ENCODE measurements at regions not wholly inside any gene's neighbourhood (a gene's known extent, or its start where the extent isn't known, plus 50 kb on each side); places are given as distances from the start of the nearest gene placed in this dataset.

DNA sequence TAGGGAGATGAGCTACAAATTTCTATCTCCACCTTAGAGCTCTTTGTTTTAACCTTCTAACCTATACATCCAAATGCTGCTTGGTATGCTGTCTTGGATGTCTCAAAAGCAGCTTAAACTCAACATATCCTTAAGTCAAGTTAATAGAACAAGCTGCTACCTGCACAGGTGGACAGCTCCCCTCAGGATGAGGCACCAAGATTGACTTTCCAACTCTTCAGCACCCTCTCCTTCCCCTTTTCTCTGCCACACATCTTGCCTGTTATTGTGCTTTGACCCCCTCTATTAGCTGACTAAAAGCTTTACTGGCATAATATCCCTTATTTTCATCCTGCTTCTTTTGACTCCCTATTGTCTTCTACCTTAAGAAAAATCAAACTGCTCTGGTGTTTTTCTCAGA, 448.1 kb upstream of the MEX3C start:
- Histone ChIP-seq H3K36me3 (ENCODE audit: insufficient read depth, low read length, poor library complexity, severe bottlenecking) (no peaks in the 10 kb centered on the region), H3K4me3 (ENCODE audit: low read depth, low read length, poor library complexity, severe bottlenecking) (no peak overlapping the region), H3K27me3 (replicated peaks; ENCODE audit: insufficient read depth, low read depth, low read length, poor library complexity) (no peaks in the 10 kb centered on the region), H3K27ac (ENCODE audit: low read depth, low read length, poor library complexity, severe bottlenecking) (no peak overlapping the region), H3K9me3 (ENCODE audit: low read depth, low read length, poor library complexity, severe bottlenecking) (no peaks in the 10 kb centered on the region), H3K4me1 (ENCODE audit: insufficient read depth, low read length, poor library complexity, severe bottlenecking) (peaks cover 34% of the 10 kb centered on the region)
- POLR2A ChIA-PET (ENCODE audit: low non-redundant PET), result interaction anchor here (0.5 kb wide), 1 partner anchor 192 kb away, joined by 4 read pairs; no protein-coding TSS in a partner anchor
- intact Hi-C loops (cut with micrococcal nuclease; ENCODE audit: unreplicated experiment), result no loop called here
- TF ChIP-seq, protein P1, sequence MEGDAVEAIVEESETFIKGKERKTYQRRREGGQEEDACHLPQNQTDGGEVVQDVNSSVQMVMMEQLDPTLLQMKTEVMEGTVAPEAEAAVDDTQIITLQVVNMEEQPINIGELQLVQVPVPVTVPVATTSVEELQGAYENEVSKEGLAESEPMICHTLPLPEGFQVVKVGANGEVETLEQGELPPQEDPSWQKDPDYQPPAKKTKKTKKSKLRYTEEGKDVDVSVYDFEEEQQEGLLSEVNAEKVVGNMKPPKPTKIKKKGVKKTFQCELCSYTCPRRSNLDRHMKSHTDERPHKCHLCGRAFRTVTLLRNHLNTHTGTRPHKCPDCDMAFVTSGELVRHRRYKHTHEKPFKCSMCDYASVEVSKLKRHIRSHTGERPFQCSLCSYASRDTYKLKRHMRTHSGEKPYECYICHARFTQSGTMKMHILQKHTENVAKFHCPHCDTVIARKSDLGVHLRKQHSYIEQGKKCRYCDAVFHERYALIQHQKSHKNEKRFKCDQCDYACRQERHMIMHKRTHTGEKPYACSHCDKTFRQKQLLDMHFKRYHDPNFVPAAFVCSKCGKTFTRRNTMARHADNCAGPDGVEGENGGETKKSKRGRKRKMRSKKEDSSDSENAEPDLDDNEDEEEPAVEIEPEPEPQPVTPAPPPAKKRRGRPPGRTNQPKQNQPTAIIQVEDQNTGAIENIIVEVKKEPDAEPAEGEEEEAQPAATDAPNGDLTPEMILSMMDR (conservative IDR thresholded peaks at IDR 0.05; ENCODE audit: low read depth, low read length), result no peak
- TF ChIP-seq EZH2 (IDR thresholded peaks at IDR 0.05; ENCODE audit: borderline replicate concordance, low read depth, low read length, poor library complexity, severe bottlenecking), result no peak
- no peak for DNase-seq (ENCODE audit: low spot score)
- CTCF ChIA-PET, result no interaction called here
- no TSS peak for BruUV-seq (replicated peaks)

DNA sequence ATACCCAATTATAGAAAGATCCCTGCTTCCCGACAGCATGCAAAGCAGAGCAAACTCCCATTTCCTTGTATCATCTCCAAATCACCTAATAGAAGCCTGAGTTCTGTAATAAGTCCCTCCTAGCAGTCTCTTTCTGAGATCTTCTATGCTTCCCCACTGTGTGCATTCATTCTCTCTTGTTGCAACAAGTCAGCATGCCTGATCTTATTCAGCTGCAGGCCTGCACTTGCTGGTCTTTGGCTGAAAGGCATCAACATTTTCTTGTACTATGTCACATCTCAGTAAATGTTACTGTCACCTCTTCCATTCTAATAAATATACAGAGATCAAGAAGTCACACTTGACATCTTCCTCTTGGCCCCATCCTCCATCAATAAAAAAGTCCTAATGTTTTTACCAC, 449.9 kb upstream of the MEX3C start:
- intact Hi-C loops (cut with micrococcal nuclease; ENCODE audit: unreplicated experiment), result no loop called here
- no peak overlapping the region for H3K4me3 ChIP-seq (ENCODE audit: low read depth, low read length, poor library complexity, severe bottlenecking)
- no peaks in the 10 kb centered on the region for H3K27me3 ChIP-seq (replicated peaks; ENCODE audit: insufficient read depth, low read depth, low read length, poor library complexity)
- ChIA-PET CTCF (no interaction called here), POLR2A (ENCODE audit: low non-redundant PET) (no interaction called here)
- DNase-seq (ENCODE audit: low spot score), result no peak
- H3K4me1 ChIP-seq (ENCODE audit: insufficient read depth, low read length, poor library complexity, severe bottlenecking), result peaks cover 16% of the 10 kb centered on the region
- H3K27ac ChIP-seq (ENCODE audit: low read depth, low read length, poor library complexity, severe bottlenecking), result no peak overlapping the region
- no peaks in the 10 kb centered on the region for H3K9me3 ChIP-seq (ENCODE audit: low read depth, low read length, poor library complexity, severe bottlenecking)
- H3K36me3 ChIP-seq (ENCODE audit: insufficient read depth, low read length, poor library complexity, severe bottlenecking), result no peaks in the 10 kb centered on the region
- TF ChIP-seq, protein P1 (conservative IDR thresholded peaks at IDR 0.05; ENCODE audit: low read depth, low read length), result no peak
- TF ChIP-seq EZH2 (IDR thresholded peaks at IDR 0.05; ENCODE audit: borderline replicate concordance, low read depth, low read length, poor library complexity, severe bottlenecking), result no peak
- no TSS peak for BruUV-seq (replicated peaks)

DNA sequence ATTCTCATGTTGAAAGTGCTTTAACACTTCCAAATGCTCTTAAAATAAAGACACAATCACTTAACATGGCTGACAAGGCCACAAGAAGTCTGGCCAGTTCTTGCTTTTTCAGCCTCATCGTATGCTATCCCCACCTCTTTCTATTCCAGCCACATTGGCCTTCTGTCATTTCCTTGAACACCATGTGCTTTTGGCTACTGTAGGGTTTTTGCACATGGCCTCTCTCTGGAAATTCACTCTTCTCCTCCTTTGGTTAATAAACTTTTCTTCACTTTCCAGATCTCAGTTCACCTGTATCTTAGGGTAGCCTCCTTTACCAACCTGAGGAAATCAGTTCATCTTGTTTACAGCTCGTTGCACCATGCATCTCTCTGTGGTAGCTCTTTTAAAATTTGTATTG, 450.5 kb upstream of the MEX3C start:
- intact Hi-C loops (cut with micrococcal nuclease; ENCODE audit: unreplicated experiment), result no loop called here
- Histone ChIP-seq H3K36me3 (ENCODE audit: insufficient read depth, low read length, poor library complexity, severe bottlenecking) (no peaks in the 10 kb centered on the region), H3K27me3 (replicated peaks; ENCODE audit: insufficient read depth, low read depth, low read length, poor library complexity) (no peaks in the 10 kb centered on the region), H3K4me3 (ENCODE audit: low read depth, low read length, poor library complexity, severe bottlenecking) (no peak overlapping the region), H3K27ac (ENCODE audit: low read depth, low read length, poor library complexity, severe bottlenecking) (no peak overlapping the region), H3K9me3 (ENCODE audit: low read depth, low read length, poor library complexity, severe bottlenecking) (no peaks in the 10 kb centered on the region), H3K4me1 (ENCODE audit: insufficient read depth, low read length, poor library complexity, severe bottlenecking) (peaks cover 10% of the 10 kb centered on the region)
- POLR2A ChIA-PET (ENCODE audit: low non-redundant PET), result no interaction called here
- no peak for DNase-seq (ENCODE audit: low spot score)
- CTCF ChIA-PET, result no interaction called here
- TF ChIP-seq EZH2 (IDR thresholded peaks at IDR 0.05; ENCODE audit: borderline replicate concordance, low read depth, low read length, poor library complexity, severe bottlenecking), result no peak
- TF ChIP-seq, protein P1 (conservative IDR thresholded peaks at IDR 0.05; ENCODE audit: low read depth, low read length), result no peak
- no TSS peak for BruUV-seq (replicated peaks)

Measured in A673 (cell line).